Body of pancreas (tissue), 4 donors: ENCODE measurements at regions not wholly inside any gene's neighbourhood (a gene's known extent, or its start where the extent isn't known, plus 50 kb on each side); places are given as distances from the start of the nearest gene placed in this dataset.

Experiments
- CTCF ChIP-seq, 7 experiments: fragments of 450-650 bp in 4 of 7; fragments of 200-600 bp in 3 of 7; sonication (generic) in 3 of 7; IDR thresholded peaks; one replicate each; pipeline ENCODE4 v1.5.1; 2016 to 2019; ENCODE audit warnings: antibody characterized with exemption in 7 of 7
- POLR2A ChIP-seq, 3 donors: fragments of 450-650 bp; IDR thresholded peaks; one replicate each; pipeline ENCODE4 v1.6.1; 2016; ENCODE audit warnings: antibody characterized with exemption in 3 of 3, mild to moderate bottlenecking in 2 of 3

GRCh38 chr12:93043877-93044209 is 114.7 kb upstream of the EEA1 start:
- no peak for TF ChIP-seq CTCF (IDR thresholded peaks at IDR 0.05)
- no peak for TF ChIP-seq POLR2A (IDR thresholded peaks at IDR 0.05)
